ENCODE measurements at regions not wholly inside any gene's neighbourhood (a gene's known extent, or its start where the extent isn't known, plus 50 kb on each side); places are given as distances from the start of the nearest gene placed in this dataset.

- Histone ChIP-seq H3K9ac (ENCODE audit: insufficient read depth, low read length) (no peak overlapping the region), H3K79me2 (ENCODE audit: control insufficient read depth, insufficient read depth, low read length) (no peaks in the 10 kb centered on the region), H3K36me3 (ENCODE audit: control insufficient read depth, insufficient read depth, low read length) (no peaks in the 10 kb centered on the region), H3K27ac (ENCODE audit: insufficient read depth, low read length) (no peak overlapping the region), H4K20me1 (ENCODE audit: control insufficient read depth, extremely low read depth, insufficient read depth, low read length) (no peaks in the 10 kb centered on the region), H3K27me3 (ENCODE audit: control insufficient read depth, insufficient read depth, low read length) (no peaks in the 10 kb centered on the region), H3K4me2 (ENCODE audit: extremely low read depth, insufficient read depth, low read length) (no peak overlapping the region), H2AFZ (ENCODE audit: low read length) (no peak overlapping the region), H3K9me3 (ENCODE audit: control insufficient read depth, insufficient read depth, low read depth, low read length) (no peaks in the 10 kb centered on the region), H3K4me1 (ENCODE audit: control insufficient read depth, extremely low read depth, insufficient read depth, low read length) (peaks cover 6% of the 10 kb centered on the region), H3K4me3 (replicated peaks in 1 of 4; ENCODE audit: control extremely low read depth in 1 of 4, insufficient read depth in 1 of 4, low read depth in 3 of 4, low read length in 4 of 4) (no peak overlapping the region)
- no peak for TF ChIP-seq EZH2 (IDR thresholded peaks at IDR 0.05; ENCODE audit: low read length, missing control alignments)
- no peak for TF ChIP-seq CTCF (conservative IDR thresholded peaks at IDR 0.05 in 1 of 2, IDR thresholded peaks at IDR 0.05 in 1 of 2; ENCODE audit: low read depth in 1 of 2, low read length in 2 of 2)
- DNase-seq (ENCODE audit: low read depth in 2 of 2): peak in 1 of 2 donors; percentile 73
Measured at GRCh38 chr15:62745621-62746225, 296.8 kb upstream of the TPM1 start.

- H3K9ac ChIP-seq (ENCODE audit: insufficient read depth, low read length): no peak overlapping the region
- H3K27me3 ChIP-seq (ENCODE audit: control insufficient read depth, insufficient read depth, low read length): no peaks in the 10 kb centered on the region
- no peak for TF ChIP-seq EZH2 (IDR thresholded peaks at IDR 0.05; ENCODE audit: low read length, missing control alignments)
- no peak for TF ChIP-seq CTCF (conservative IDR thresholded peaks at IDR 0.05 in 1 of 2, IDR thresholded peaks at IDR 0.05 in 1 of 2; ENCODE audit: low read depth in 1 of 2, low read length in 2 of 2)
- H3K4me3 ChIP-seq (replicated peaks in 1 of 4; ENCODE audit: control extremely low read depth in 1 of 4, insufficient read depth in 1 of 4, low read depth in 3 of 4, low read length in 4 of 4): no peak overlapping the region
- H3K9me3 ChIP-seq (ENCODE audit: control insufficient read depth, insufficient read depth, low read depth, low read length): no peaks in the 10 kb centered on the region
- no peaks in the 10 kb centered on the region for H3K36me3 ChIP-seq (ENCODE audit: control insufficient read depth, insufficient read depth, low read length)
- peaks cover 3% of the 10 kb centered on the region for H3K4me1 ChIP-seq (ENCODE audit: control insufficient read depth, extremely low read depth, insufficient read depth, low read length)
- H3K4me2 ChIP-seq (ENCODE audit: extremely low read depth, insufficient read depth, low read length): no peak overlapping the region
- H3K27ac ChIP-seq (ENCODE audit: insufficient read depth, low read length): no peak overlapping the region
- no peaks in the 10 kb centered on the region for H4K20me1 ChIP-seq (ENCODE audit: control insufficient read depth, extremely low read depth, insufficient read depth, low read length)
- no peaks in the 10 kb centered on the region for H3K79me2 ChIP-seq (ENCODE audit: control insufficient read depth, insufficient read depth, low read length)
- H2AFZ ChIP-seq (ENCODE audit: low read length): no peak overlapping the region
- DNase-seq (ENCODE audit: low read depth in 2 of 2): no peak
Measured at GRCh38 chr15:62748196-62748595, 294.4 kb upstream of the TPM1 start.

- peak in 1 of 2 donors; percentile 34 for DNase-seq (ENCODE audit: low read depth in 2 of 2)
- Histone ChIP-seq H3K27ac (ENCODE audit: insufficient read depth, low read length) (no peak overlapping the region), H3K9me3 (ENCODE audit: control insufficient read depth, insufficient read depth, low read depth, low read length) (no peaks in the 10 kb centered on the region), H3K36me3 (ENCODE audit: control insufficient read depth, insufficient read depth, low read length) (no peaks in the 10 kb centered on the region), H3K27me3 (ENCODE audit: control insufficient read depth, insufficient read depth, low read length) (no peaks in the 10 kb centered on the region), H4K20me1 (ENCODE audit: control insufficient read depth, extremely low read depth, insufficient read depth, low read length) (no peaks in the 10 kb centered on the region), H3K4me3 (replicated peaks in 1 of 4; ENCODE audit: control extremely low read depth in 1 of 4, insufficient read depth in 1 of 4, low read depth in 3 of 4, low read length in 4 of 4) (no peak overlapping the region), H3K9ac (ENCODE audit: insufficient read depth, low read length) (no peak overlapping the region), H2AFZ (ENCODE audit: low read length) (no peak overlapping the region), H3K79me2 (ENCODE audit: control insufficient read depth, insufficient read depth, low read length) (no peaks in the 10 kb centered on the region), H3K4me1 (ENCODE audit: control insufficient read depth, extremely low read depth, insufficient read depth, low read length) (peaks cover 4% of the 10 kb centered on the region), H3K4me2 (ENCODE audit: extremely low read depth, insufficient read depth, low read length) (no peak overlapping the region)
- TF ChIP-seq EZH2 (IDR thresholded peaks at IDR 0.05; ENCODE audit: low read length, missing control alignments) (no peak), CTCF (conservative IDR thresholded peaks at IDR 0.05 in 1 of 2, IDR thresholded peaks at IDR 0.05 in 1 of 2; ENCODE audit: low read depth in 1 of 2, low read length in 2 of 2) (no peak)
Measured at GRCh38 chr15:62749036-62749815, 293.3 kb upstream of the TPM1 start.

Data from fibroblast of lung (primary cell).